GM12865 (cell line): ENCODE measurements at regions not wholly inside any gene's neighbourhood (a gene's known extent, or its start where the extent isn't known, plus 50 kb on each side); places are given as distances from the start of the nearest gene placed in this dataset.

Experiments used
- DNase-seq: peaks from one replicate; pipeline ENCODE4 v3.0.0; 2010; ENCODE audit warnings: low read depth
- H3K4me3 ChIP-seq: 2 replicates; pipeline ENCODE4 v1.5.1; 2011; ENCODE audit warnings: mild to moderate bottlenecking, low read depth, low read length, control low read depth
- TF ChIP-seq, protein P1 (sequence below): IDR thresholded peaks from 2 replicates; pipeline ENCODE4 v1.5.1; 2011; ENCODE audit warnings: low read length, control low read depth, low read depth, inconsistent platforms; ENCODE audit not compliant: insufficient read depth; ENCODE audit errors: missing control alignments

DNA sequence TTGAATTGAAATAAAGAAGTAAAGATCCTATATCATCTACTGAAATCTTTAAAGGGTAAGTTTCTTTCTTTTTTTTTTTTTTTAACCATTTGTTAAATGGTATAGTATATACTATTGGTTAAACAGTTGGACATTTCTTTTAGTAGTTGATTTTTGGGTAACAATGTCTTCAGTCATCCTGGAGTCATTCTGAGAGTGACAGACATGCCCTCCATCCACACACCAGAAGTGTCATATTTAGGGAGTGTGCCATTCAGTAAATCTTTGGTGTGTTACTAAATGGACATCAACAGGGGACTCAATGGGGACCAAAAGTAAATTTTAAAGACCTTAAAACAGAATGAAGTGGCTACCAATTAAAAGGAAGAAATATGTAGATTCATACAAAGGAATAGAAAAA is 50.8 kb upstream of the SLC39A10 start:
- TF ChIP-seq, protein P1, sequence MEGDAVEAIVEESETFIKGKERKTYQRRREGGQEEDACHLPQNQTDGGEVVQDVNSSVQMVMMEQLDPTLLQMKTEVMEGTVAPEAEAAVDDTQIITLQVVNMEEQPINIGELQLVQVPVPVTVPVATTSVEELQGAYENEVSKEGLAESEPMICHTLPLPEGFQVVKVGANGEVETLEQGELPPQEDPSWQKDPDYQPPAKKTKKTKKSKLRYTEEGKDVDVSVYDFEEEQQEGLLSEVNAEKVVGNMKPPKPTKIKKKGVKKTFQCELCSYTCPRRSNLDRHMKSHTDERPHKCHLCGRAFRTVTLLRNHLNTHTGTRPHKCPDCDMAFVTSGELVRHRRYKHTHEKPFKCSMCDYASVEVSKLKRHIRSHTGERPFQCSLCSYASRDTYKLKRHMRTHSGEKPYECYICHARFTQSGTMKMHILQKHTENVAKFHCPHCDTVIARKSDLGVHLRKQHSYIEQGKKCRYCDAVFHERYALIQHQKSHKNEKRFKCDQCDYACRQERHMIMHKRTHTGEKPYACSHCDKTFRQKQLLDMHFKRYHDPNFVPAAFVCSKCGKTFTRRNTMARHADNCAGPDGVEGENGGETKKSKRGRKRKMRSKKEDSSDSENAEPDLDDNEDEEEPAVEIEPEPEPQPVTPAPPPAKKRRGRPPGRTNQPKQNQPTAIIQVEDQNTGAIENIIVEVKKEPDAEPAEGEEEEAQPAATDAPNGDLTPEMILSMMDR, result no peak
- DNase-seq, result no peak
- no peak overlapping the region for H3K4me3 ChIP-seq

DNA sequence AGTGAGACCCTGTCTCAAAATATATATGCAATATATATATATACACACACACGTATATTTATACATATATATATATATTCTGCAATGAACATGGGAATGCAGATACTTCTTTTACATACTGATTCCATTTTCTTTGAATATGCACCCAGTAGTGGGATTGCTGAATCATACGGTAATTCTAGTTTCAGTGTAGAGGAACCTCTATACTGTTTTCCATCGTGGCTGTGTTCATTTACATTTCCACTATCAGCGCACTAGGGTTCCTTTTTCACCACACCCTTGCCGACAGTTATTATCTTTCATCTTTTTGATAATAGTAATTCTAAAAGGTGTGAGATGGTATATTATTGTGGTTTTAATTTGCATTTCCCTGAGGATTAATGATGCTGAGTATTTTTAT is 52.3 kb upstream of the SLC39A10 start:
- TF ChIP-seq, protein P1, result no peak
- no peak overlapping the region for H3K4me3 ChIP-seq
- no peak for DNase-seq

DNA sequence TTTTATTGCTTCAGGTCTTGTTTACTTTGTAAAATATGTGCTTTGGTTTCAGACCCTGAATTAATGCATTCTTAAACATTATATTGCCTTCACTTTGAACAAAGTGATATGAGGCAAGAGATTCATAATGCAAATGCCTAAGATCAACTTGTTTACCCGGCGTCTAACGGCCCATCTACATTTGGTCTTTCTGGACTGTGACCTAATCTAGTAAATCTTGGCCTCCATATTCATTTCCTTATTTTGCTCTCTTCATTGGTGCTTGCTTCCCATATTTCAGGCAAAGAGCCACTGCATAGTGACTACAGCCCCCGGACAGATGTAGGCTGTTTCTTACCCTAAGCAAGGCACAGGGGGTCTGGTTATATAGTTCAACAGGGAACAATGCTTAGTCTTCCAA is 53.0 kb upstream of the SLC39A10 start:
- no peak overlapping the region for H3K4me3 ChIP-seq
- TF ChIP-seq, protein P1, result no peak
- DNase-seq, result no peak

DNA sequence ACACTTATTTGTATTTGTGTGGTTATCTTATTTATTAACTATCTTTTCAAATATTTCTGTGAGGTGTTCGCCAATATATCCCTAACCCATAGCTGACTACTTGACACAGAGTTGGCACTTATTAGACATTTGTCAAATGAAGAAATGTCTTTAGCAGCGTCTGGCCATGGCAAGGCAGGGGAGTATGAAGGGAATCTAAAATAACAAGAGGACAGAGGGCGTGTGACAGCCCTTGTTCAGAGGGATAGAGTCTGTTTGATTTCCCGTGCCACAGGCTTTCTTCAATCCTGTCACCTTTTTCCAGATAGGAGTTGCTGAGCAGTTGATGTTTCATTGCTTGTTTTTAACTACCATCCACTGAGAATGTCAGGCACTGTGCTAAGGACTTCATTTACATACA is 53.6 kb upstream of the SLC39A10 start:
- DNase-seq, result no peak
- H3K4me3 ChIP-seq, result no peak overlapping the region
- TF ChIP-seq, protein P1, result no peak

DNA sequence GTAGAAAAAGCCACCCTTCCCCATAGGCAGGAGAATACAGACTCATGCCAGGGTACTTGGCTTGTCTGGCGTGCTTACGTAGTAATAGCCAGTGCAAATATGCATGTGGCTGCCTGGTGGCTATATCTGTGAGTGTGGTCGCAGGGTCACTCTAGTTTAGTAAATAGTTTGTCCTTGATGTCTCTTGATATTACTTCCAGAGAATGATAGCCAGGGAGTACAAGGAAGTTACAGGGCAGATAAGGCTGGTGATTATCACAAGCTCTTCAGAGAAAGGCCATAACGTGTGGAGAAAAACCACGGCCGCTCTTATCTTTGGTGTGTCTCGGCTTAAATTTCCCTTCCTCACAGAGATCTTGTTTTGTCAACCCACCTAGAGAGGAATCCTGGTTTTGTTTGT is 54.3 kb upstream of the SLC39A10 start:
- TF ChIP-seq, protein P1, result no peak
- no peak for DNase-seq
- no peak overlapping the region for H3K4me3 ChIP-seq

DNA sequence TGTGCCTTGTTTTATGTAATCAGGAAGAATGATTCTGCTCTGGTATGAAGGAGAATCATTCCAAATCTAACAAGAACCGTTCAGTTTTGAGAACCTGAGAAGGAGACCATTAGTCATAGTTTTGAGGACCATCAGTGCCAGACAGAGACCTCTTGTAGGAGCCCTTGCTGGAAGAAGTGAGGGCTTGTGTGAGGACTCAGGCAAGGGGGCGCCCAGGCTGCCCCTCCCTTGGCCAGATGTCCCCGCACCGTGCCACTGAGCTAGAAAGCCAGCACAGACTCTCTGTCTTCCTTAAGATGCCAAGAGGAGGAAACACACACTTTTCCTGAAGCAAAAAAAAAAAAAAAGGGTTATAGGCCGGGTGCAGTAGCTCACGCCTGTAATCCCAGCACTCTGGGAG is 55.7 kb upstream of the SLC39A10 start:
- no peak for DNase-seq
- TF ChIP-seq, protein P1, result no peak
- H3K4me3 ChIP-seq, result no peak overlapping the region

DNA sequence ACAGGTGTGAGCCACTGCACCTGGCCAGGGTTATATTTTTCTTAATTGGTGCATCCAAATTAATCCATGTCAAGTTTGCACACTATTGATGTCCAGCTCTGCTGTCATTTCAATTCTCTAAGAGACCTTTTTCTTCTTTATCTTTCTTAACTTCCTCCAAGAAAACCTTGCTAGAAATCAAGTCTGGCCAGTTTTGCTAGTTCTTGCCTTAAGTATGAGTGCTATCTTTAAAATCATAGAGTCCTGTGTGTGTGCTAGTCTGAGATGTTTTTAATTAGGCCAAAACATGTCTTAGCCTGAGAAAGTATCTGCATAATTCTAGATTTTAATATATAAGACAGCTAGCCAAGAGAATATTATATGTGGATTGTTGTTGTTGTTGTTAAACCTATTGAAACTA is 56.2 kb upstream of the SLC39A10 start:
- H3K4me3 ChIP-seq, result no peak overlapping the region
- DNase-seq, result no peak
- TF ChIP-seq, protein P1, result no peak
